Calu3 (cell line): ENCODE measurements at regions not wholly inside any gene's neighbourhood (a gene's known extent, or its start where the extent isn't known, plus 50 kb on each side); places are given as distances from the start of the nearest gene placed in this dataset.

Source experiments
- BruUV-seq: library from RNA; stranded (reverse); fragments of 400-500 nt; replicated peaks from 2 replicates; lab custom pipeline; 2021; lab: Mats Ljungman, UMichigan
- CTCF ChIA-PET: fragments of 300-600 bp; sonication (Branson Sonifier 250); formaldehyde crosslinking; loops from one replicate; lab custom pipeline; 2022; ENCODE audit warnings: antibody characterized with exemption; lab: Charles Lee
- DNase-seq: peaks from one replicate; pipeline ENCODE4 v3.0.0; 2022
- H3K27ac Mint-ChIP-seq: one replicate; pipeline ENCODE4 v1.8.0; 2022; ENCODE audit warnings: mixed read lengths; ENCODE audit not compliant: unreplicated experiment
- H3K27me3 Mint-ChIP-seq: one replicate; pipeline ENCODE4 v1.8.0; 2022; ENCODE audit warnings: mixed read lengths; ENCODE audit not compliant: unreplicated experiment
- H3K36me3 Mint-ChIP-seq: one replicate; pipeline ENCODE4 v1.8.0; 2022; ENCODE audit warnings: mild to moderate bottlenecking, moderate library complexity, mixed read lengths; ENCODE audit not compliant: insufficient read depth, unreplicated experiment
- H3K4me1 Mint-ChIP-seq: one replicate; pipeline ENCODE4 v1.8.0; 2022; ENCODE audit warnings: mild to moderate bottlenecking, low read depth, mixed read lengths; ENCODE audit not compliant: unreplicated experiment
- H3K4me3 Mint-ChIP-seq: one replicate; pipeline ENCODE4 v1.8.0; 2022; ENCODE audit warnings: mild to moderate bottlenecking, low read depth, moderate library complexity, mixed read lengths; ENCODE audit not compliant: unreplicated experiment
- H3K9me3 Mint-ChIP-seq: one replicate; pipeline ENCODE4 v1.8.0; 2022; ENCODE audit warnings: low read depth, mixed read lengths; ENCODE audit not compliant: unreplicated experiment
- CTCF ChIP-seq: fragments of 200-600 bp; IDR thresholded peaks from one replicate; pipeline ENCODE4 v1.8.0; 2022; ENCODE audit warnings: antibody characterized with exemption; ENCODE audit not compliant: unreplicated experiment
- intact Hi-C: fragments of 100-400 bp; cut with micrococcal nuclease; formaldehyde crosslinking; loops from one replicate; pipeline ENCODE4 v1.10.0; 2022; ENCODE audit not compliant: unreplicated experiment

- no peak overlapping the region for H3K4me3 Mint-ChIP-seq
- BruUV-seq, result no TSS peak
- H3K9me3 Mint-ChIP-seq, result no peaks in the 10 kb centered on the region
- DNase-seq, result no peak
- H3K36me3 Mint-ChIP-seq, result no peaks in the 10 kb centered on the region
- no peak for TF ChIP-seq CTCF
- no peaks in the 10 kb centered on the region for H3K27me3 Mint-ChIP-seq
- CTCF ChIA-PET, result interaction anchor here (1.0 to 1.7 kb wide), 3 partner anchors 378 to 950 kb away, joined by 3 to 8 read pairs (median 4); no protein-coding TSS in a partner anchor
- no peaks in the 10 kb centered on the region for H3K4me1 Mint-ChIP-seq
- no peak overlapping the region for H3K27ac Mint-ChIP-seq
- intact Hi-C loops, result loop anchor here (1.0 to 10.0 kb wide), 5 partner anchors 99 to 950 kb away; partner anchors contain the start of gene ANKRD50
Observed at GRCh38 chr4:124333466-124333865, 379.1 kb downstream of the ANKRD50 start.

GRCh38 chr4:124334119-124334518 lies 378.4 kb downstream of the ANKRD50 start:
- H3K27me3 Mint-ChIP-seq, result no peaks in the 10 kb centered on the region
- DNase-seq, result peak; percentile 36
- no peak for TF ChIP-seq CTCF
- CTCF ChIA-PET, result interaction anchor here (0.6 to 1.7 kb wide), 5 partner anchors 366 to 981 kb away, joined by 3 to 8 read pairs (median 4); partner anchors contain the start of gene FAT4
- no peak overlapping the region for H3K4me3 Mint-ChIP-seq
- BruUV-seq, result no TSS peak
- no peaks in the 10 kb centered on the region for H3K4me1 Mint-ChIP-seq
- intact Hi-C loops, result loop anchor here (1.0 to 10.0 kb wide), 5 partner anchors 98 to 911 kb away; partner anchors contain the start of gene ANKRD50
- H3K9me3 Mint-ChIP-seq, result no peaks in the 10 kb centered on the region
- no peaks in the 10 kb centered on the region for H3K36me3 Mint-ChIP-seq
- H3K27ac Mint-ChIP-seq, result no peak overlapping the region

- no peaks in the 10 kb centered on the region for H3K27me3 Mint-ChIP-seq
- H3K9me3 Mint-ChIP-seq, result no peaks in the 10 kb centered on the region
- no peak for TF ChIP-seq CTCF
- H3K36me3 Mint-ChIP-seq, result no peaks in the 10 kb centered on the region
- H3K4me3 Mint-ChIP-seq, result no peak overlapping the region
- DNase-seq, result no peak
- no peak overlapping the region for H3K27ac Mint-ChIP-seq
- intact Hi-C loops, result loop anchor here (10.0 kb wide), 2 partner anchors 487 to 597 kb away; no protein-coding TSS in a partner anchor
- BruUV-seq, result no TSS peak
- H3K4me1 Mint-ChIP-seq, result no peaks in the 10 kb centered on the region
- CTCF ChIA-PET, result no interaction called here
Observed at GRCh38 chr4:124337874-124338273, 374.7 kb downstream of the ANKRD50 start.

GRCh38 chr4:124343661-124344171 lies 368.8 kb downstream of the ANKRD50 start:
- CTCF ChIA-PET, result no interaction called here
- no peak for TF ChIP-seq CTCF
- Mint-ChIP-seq H3K36me3 (no peaks in the 10 kb centered on the region), H3K27me3 (no peaks in the 10 kb centered on the region), H3K27ac (no peak overlapping the region), H3K4me3 (no peak overlapping the region), H3K4me1 (no peaks in the 10 kb centered on the region), H3K9me3 (no peaks in the 10 kb centered on the region)
- no peak for DNase-seq
- intact Hi-C loops, result no loop called here
- no TSS peak for BruUV-seq
